ENCODE measurements at regions not wholly inside any gene's neighbourhood (a gene's known extent, or its start where the extent isn't known, plus 50 kb on each side); places are given as distances from the start of the nearest gene placed in this dataset.
A peak's percentile ranks its signal among the peaks of the same experiment; 100 is the strongest.
"Not testable (repeated sequence)": the region's sequence is repeated elsewhere in the genome, so short reads cannot be mapped to it uniquely, and the experiment has no call there.

DNA sequence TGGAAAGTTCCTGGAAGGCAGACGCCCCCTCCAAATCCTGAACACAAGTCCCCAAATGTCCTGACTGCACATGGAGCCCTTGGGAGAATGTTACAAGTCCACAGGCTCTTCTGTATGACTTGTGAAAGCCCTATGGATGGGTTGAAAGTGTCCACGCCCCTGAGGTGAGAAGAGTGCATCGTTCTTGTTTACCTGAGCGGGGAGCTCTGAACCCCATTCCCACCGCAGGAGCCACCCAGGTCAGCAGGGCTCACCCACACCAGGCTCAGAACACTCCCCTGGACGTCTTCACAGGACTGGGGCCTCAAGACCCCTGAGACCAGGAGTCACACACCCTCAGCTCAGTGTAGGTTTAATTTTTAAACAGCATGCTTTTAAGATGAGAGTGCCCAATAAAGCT is 84.2 kb upstream of the TMEM18 start:
- DNase-seq (ENCODE audit: low read depth in 2 of 2) = no peak

DNA sequence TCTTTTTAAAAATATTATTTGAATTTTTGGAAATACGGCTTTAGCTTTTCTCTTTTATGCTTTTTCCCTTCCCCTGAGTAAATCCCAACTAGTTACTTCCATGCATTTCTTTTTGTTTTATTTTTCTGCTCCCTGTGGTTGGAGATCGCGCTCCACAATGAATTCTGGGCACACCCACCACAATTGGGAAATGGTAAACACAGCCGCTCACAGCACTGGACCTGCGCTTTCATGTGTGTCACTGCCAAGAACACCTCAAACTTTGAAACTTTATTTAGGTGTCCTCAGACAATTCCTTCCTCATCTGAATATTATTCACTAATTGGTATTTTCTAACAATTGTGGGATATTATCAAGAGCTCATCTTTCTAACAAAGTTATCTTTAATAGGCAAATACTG is 82.8 kb upstream of the TMEM18 start:
- DNase-seq (ENCODE audit: low read depth in 2 of 2) = no peak

DNA sequence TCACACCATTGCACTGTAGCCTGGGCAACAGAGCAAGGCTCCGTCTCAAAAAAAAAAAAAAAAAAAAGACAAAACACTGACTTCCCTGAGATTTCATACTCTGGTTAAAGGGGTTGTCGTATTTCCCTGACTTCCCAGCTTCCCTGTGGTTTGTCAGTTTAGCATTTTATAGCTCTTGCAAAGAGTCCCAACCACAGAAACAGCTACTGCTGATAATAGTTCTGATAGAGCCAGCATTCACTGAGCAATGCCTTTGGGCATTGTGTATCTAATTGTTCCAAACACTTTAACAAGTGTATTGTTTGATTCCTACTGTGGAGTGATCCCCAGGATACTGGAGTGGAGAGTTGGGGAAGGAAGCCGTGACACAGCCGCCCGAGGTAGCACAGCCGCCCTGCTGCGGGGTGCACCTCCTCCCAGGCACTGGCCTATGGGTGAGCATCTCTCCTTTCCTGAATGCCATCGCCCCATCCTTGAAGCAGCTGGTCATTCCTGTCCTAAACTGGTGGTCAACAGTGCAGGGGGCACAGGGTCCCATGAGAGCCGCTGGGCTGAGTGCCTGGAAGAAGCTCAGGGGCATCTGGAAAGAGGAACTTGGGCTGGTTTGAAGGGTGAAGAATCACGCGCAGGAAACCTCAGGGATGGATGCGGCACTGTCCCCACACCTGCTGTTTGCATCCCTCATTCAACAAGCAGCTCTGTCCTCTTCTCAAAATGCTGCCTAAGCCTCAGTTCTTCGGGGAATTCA is 81.0 kb upstream of the TMEM18 start:
- DNase-seq (ENCODE audit: low read depth in 2 of 2) = no peak

DNA sequence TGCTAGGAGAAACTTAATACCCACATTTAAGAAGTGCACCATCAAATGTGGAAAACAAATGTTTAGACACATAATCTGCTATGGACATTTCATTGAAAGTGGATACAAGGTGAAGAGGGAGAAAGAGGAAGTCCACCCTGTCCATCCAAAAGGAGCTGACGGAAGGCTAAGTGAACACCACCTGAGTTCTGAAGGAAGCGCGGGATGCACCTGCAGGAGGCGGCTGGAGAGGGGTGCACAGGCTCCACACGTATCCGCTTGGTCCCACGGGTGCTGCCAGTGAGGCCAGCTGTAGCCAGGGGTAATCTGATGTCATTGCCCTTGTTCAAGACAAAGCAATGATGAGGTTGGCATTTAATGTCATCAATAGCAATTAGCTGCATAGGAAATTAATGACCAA is 75.9 kb upstream of the TMEM18 start:
- DNase-seq (ENCODE audit: low read depth in 2 of 2) = no peak

DNA sequence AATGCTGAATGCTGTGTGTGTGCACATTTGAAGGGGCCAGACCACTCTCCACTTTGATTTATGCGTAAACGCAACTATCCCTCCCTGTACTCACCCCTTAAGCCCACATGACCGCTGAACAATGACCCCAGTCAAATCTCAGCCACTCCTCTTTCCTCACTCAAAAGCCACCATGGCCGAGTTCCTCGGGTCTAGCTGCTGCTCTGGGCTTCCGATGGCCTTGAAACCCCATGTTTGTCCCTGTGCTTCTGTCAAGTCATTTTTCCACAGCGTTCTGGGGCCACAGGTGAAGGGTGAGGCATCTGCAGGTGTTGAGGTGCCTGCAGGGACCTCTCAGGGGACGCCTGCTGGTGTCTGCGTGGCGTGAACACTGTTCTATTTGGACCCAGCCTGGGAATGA is 74.3 kb upstream of the TMEM18 start:
- no peak for DNase-seq (ENCODE audit: low read depth in 2 of 2)

DNA sequence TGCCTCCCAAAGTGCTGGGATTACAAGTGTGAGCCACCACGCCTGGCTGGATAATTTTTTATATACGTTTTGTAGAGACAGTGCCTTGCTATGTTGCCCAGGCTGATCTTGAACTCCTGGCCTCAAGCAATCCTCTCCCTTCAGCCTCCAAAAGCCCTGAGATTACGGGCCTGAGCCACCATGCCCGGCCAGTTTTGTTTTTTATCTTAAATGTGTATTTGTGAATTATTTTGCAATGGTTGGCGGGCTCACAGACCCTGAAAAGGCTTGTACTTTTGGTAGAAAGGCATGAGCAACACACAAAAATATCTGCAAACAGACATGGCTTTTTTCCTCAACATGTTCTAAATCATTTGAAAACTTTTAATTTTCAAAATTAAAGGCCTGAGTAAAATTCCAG is 73.4 kb upstream of the TMEM18 start:
- DNase-seq (ENCODE audit: low read depth in 2 of 2) = no peak

DNA sequence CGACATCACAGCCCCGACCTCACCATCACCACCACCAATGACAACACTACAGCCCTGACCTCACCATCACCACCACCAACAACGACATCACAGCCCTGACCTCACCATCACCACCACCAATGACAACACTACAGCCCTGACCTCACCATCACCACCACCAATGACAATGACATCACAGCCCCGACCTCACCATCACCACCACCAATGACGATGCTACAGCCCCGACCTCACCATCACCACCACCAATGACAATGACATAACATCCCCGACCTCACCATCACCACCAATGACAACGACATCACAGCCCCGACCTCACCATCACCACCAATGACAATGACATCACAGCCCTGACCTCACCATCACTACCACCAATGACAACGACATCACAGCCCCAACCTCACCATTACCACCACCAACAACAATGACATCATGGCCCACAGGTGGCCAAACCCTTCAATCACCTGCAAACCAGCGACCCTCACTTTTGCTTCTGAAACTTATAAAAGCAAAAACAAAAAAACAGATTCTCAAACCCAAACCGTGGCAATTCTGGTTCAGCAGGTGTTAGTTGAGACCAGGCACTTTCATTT is 70.7 kb upstream of the TMEM18 start:
- DNase-seq (ENCODE audit: low read depth in 2 of 2) = no peak

DNA sequence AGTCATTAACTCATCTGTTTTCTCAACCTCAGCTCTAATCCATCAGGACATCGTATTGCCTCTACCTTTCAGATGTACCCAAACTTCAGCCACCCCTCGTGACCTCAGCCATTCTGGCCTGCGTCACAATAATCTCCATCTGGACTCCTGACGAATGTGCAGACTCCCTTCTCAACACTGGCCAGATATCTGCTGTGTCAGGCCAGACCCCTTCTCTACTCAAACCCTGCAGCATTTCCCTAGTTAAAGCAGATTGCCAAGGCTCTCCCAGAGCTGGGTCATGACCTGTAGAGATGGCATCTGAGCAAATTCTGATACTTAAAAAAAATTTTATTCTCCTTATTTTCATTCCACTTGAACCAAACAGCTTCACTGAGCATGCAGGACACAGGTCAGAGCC is 69.5 kb upstream of the TMEM18 start:
- DNase-seq (ENCODE audit: low read depth in 2 of 2) = no peak

DNA sequence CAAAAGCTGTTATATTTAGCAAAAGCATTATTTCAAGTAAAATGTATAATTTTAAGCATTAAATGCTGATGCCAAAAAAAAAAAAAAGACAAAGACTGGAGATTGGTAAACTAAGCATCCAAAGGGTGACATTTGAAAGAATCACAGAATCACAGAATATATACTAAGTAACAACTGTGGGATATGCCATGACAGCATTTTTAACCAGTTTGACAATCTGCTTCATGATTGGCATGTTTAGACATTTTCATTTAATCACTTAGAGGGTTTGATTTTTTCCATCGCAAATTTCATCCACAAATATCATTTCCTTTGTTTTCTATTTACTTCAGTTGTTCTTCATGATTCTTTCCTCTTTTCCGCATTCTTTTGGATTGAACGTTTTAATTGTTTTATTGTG is 66.9 kb upstream of the TMEM18 start:
- DNase-seq (ENCODE audit: low read depth in 2 of 2) = no peak

DNA sequence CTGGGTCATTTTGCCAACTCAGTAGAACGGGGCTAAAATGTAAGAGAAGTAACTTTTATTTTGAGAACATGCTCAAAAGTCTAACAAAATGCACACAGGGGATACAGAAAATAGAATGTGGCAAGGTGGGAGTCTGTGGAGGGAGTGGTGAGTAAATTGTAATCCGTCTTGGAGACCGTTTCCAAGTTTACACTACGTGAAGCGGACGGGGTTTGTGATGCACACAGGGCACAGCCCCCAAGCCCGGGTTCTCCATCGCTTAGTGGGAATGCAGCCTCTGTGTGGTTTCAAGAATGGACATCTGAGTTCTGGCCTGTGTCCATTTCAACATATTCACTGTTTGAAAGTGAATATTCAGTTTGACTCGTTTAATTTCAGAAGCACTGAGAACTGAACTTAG is 65.0 kb upstream of the TMEM18 start:
- no peak for DNase-seq (ENCODE audit: low read depth in 2 of 2)

DNA sequence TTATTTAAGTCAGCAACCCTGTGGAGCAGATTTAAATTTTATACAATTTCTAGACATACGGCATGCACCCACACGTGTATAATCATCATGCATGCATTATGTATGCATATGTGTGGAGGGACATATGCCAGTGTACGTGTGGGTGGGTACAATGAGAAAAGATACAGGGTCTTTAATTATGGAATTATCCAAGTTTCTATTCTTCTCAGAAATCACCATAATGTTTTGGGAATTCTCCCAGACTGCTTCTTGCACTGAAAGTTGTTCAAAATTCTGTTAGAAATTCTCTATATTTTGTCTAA is 63.9 kb upstream of the TMEM18 start:
- DNase-seq (ENCODE audit: low read depth in 2 of 2) = no peak

DNA sequence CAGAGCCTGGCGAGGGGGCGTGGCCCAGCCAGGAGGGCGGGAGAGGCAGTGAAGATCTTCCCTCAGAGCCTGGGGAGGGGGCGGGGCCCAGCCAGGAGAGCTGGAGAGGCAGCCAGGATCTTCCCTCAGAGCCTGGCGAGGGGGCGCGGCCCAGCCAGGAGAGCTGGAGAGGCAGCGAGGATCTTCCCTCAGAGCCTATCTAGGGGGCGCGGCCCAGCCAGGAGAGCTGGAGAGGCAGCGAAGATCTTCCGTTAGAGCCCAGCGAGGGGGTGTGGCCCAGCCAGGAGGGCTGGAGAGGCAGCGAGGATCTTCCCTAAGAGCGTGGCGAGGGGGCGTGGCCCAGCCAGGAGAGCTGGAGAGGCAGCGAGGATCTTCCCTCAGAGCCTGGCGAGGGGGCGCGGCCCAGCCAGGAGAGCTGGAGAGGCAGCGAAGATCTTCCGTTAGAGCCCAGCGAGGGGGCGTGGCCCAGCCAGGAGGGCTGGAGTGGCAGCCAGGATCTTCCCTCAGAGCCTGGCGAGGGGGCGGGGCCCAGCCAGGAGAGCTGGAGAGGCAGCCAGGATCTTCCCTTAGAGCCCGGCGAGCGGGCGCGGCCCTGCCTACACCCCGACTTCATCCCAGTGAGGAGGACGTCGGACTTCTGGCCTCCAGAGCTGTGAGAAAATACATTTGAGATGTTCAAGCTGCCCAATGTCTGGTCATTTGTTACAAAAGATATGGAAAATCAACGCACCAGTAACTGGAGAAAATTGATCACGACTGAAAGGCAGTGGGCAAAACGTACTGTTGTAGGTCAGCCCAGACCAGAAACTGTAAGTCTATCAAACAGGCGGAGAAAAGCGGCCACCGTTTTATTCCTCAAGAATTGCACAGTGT is 63.4 kb upstream of the TMEM18 start:
- DNase-seq (ENCODE audit: low read depth in 2 of 2) = peak; percentile 28 to 35

DNA sequence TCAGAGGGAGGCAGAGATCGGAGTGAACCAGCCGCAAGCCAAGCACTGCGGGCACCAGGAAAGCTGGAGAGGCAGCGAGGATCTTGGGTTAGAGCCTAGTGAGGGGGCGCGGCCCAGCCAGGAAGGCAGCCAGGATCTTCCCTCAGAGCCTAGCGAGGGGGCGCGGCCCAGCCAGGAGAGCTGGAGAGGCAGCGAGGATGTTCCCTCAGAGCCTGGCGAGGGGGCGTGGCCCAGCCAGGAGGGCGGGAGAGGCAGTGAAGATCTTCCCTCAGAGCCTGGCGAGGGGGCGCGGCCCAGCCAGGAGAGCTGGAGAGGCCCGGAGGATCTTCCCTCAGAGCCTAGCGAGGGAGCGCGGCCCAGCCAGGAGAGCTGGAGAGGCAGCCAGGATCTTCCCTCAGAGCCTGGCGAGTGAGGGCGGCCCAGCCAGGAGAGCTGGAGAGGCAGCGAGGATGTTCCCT is 62.7 kb upstream of the TMEM18 start:
- DNase-seq (ENCODE audit: low read depth in 2 of 2) = not testable (repeated sequence)

DNA sequence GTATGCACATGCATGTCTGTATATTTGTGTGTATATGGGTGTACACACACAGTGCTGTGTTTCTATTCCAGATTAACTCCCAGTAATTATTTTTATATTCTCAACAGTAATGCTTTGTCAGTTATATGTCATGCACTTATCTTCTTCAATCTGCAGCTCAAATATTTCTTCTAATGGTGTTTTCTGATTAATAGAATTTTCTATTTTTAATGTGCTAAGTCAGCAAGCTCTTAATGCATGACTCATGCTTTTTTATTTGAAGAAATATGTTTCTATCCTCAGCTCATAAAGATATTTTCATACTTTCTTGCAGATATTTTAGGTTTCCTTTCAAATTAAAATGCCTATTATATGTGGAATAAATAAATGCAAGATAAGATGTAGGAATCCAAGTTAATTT is 59.7 kb upstream of the TMEM18 start:
- DNase-seq (ENCODE audit: low read depth in 2 of 2) = no peak

DNA sequence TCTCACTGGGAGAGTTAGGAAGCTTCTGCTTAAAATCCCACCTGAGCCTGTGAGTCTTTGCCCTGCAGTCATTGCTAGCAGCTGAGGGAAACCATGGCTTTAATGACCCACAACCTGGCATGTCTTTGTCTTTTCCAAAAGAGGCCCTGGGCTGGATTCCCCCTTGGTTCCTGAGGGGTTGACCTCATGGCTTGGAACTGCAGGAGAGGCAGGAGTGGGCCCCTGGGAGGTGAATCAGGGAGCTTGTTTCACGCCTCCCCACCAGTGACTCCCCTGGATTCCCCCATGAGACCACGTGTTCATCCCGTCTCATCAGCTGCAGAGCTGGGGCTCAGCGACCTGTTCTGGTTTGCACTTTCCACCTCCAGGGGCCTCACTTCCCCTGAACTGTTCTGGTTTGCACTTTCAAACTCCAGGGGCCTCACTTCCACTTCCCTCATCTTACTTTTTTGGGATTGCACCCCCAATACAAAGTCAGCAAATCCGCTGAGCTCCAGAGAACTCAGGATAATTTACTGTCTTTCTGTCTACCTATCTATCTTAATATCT is 58.5 kb upstream of the TMEM18 start:
- no peak for DNase-seq (ENCODE audit: low read depth in 2 of 2)

DNA sequence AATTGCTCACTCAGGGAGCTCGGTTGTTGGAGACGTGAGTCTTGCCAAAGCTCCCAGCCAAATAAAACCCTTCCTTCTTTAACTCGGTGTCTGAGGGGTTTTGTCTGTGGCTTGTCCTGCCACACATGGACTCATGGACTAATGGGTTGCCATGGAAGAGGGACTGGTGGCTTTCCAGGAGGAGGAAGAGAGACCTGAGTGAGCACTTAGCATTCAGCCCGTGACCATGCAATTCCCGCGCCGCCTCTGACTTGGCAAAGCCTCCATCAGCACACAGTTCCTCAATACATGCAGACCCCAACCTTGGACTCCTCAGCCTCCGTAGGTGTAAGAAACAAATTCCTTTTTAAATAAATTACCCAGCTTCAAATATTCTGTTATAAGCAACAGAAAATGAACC is 57.3 kb upstream of the TMEM18 start:
- DNase-seq (ENCODE audit: low read depth in 2 of 2) = no peak

DNA sequence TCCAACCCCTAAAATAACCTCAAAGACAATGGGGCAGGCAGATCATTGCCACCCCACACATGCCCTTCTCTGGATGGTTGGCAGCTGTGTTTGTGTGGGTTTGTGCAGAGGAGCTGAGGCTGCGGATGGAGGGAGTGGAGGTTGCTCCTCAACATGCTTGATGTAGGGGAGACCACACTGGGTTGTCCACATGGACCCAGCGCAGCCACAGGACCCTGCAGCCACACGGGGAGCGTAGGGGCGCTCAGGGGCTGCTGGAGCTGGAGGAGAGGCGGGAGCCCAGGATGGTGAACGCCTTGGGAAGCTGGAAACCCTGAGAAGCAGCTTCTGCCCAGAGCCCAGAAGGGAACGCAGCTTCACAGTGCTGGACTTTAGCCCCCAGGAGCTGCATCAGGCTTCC is 56.3 kb upstream of the TMEM18 start:
- DNase-seq (ENCODE audit: low read depth in 2 of 2) = no peak

DNA sequence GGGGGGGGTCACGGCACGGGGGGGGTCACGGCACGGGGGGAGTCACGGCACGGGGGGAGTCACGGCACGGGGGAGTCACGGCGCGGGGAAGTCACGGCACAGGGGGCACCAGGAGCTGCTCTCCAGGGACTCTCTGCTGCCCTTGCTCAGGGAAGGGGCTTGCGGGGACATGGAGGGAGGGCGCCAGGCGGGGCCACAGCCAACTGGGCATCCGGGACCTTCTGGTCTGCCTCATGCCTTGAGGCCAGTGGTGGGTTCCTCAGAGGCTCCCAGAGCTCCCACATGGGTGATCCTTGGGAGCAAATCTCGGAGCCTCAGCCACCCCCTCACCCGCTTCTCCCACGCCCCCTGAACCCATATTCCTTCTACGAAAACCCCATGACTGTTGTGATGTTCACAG is 55.8 kb upstream of the TMEM18 start:
- no peak for DNase-seq (ENCODE audit: low read depth in 2 of 2)

DNA sequence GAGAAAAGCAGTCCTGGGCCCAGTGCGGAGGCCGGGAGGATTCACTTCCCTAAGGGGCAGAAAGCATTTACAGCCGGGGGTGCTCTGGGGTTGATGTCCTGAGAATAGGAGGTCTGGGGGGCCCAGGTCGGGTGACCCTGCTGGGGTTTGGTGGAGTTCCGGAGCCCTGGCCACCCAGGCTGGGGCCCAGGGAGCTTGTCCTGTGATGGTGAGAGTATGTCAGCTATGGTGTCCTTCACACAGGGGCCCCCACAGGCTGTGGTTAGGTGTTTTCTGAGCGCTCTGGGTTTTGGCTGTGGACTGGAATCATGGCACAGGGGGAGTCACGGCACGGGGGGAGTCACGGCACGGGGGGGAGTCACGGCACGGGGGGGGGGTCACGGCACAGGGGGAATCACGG is 54.5 kb upstream of the TMEM18 start:
- no peak for DNase-seq (ENCODE audit: low read depth in 2 of 2)

DNA sequence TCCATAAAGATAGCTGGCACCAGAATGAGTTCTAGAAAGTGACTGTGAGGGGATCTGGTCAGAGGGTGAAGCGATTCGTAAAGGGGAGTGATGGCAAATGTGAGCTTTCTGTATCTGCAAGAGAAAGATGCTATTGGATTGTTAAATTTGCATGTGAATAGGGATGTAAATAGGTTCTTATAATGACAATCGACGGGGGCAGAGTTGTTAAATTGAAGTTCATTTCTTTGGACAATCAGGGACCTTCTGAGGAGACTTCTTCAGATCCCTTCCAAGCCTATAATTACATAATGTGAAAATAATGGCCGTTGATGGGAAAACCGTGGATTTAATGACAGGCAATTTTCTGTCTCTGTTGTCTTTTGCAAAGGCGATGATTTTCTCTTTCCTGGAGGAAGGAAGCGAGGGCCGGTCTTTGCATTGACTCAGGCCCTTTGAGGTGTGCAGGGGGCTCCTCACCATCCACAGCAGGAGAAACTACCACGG is 52.2 kb upstream of the TMEM18 start:
- DNase-seq (ENCODE audit: low read depth in 2 of 2) = no peak

DNA sequence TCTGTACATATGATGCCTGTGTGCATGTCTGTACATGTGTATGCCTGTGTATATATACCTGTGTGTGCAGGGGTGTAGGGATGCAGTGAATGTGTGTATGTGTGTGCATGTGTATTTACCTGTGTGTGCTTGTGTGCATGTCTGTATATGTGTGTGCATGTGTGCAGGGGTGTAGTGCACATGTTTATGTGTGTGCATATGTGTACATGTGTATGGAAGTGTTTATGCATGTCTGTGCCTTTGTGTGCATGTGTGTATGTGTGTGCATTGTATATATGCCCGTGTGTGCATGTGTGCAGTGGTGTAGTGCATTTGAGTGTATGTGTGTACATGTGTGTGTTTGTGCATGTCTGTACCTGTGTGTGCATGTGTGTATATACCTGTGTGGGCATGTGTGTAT is 51.0 kb upstream of the TMEM18 start:
- no peak for DNase-seq (ENCODE audit: low read depth in 2 of 2)

DNA sequence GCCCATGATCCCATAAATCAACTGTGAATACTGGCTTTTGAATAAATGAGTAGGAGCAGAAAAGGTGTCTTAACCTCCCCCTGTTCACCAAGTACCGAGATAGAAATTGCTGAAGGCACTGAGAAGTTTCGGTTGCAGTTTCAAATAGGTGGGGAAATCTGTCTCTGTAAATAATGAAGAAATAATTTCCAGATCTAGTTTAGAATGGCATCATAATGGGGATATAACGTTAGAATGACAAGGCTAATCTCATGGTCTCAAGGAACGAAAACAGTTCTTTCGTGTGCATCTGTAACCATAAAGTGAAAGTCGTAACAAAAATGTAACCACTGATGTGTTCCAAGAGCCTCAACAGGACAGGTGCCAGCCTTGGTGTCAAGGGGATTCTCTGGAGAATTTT is 49.9 kb upstream of the TMEM18 start:
- no peak for DNase-seq (ENCODE audit: low read depth in 2 of 2)
